GM18502 (cell line): ENCODE measurements at regions not wholly inside any gene's neighbourhood (a gene's known extent, or its start where the extent isn't known, plus 50 kb on each side); places are given as distances from the start of the nearest gene placed in this dataset.
"Not testable (repeated sequence)": the region's sequence is repeated elsewhere in the genome, so short reads cannot be mapped to it uniquely, and the experiment has no call there.

ENCODE experiments used
- ATAC-seq: cut with Tn5 transposase; IDR thresholded peaks from one replicate; pipeline ENCODE4 v1.9.1; 2021; ENCODE audit warnings: mild to moderate bottlenecking; ENCODE audit not compliant: unreplicated experiment, poor library complexity

DNA sequence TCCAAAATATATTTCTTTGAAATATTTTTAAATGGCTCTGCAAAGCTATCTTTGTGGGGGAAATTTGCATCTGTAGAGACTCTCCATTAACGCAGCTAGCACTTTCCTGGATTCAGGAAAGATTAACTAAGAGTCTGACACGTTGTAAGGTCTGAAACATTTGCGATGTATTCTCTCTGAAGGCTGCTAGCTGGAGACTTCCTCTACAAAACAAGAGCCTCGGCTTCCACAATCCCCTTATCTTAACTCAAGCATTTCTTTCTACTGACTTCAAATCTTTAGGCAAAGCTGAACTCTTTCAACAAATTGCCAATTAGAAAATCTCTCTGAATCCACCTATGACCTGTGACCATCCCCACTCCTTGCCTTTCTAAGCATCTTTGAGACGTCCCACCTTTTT lies 250.5 kb downstream of the KLF13 start:
- ATAC-seq = no peak

DNA sequence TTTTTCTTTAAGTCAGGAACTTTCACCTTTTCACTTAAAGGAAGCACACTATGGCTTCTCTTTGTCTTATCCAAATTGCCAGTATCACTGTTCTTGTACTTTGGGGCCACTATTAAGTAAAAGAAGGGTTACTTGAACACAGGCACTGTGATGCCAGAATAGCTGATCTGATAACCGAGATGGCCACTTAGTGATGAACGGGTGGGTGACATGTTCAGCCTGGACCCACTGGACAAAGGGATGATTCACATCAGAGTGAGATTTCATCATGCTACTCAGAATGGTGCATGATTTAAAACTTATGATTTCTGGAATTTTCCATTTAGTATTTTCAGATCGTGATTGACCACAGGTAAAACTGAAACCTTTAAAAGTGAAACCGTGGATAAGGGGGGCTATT lies 252.6 kb downstream of the KLF13 start:
- no peak for ATAC-seq

DNA sequence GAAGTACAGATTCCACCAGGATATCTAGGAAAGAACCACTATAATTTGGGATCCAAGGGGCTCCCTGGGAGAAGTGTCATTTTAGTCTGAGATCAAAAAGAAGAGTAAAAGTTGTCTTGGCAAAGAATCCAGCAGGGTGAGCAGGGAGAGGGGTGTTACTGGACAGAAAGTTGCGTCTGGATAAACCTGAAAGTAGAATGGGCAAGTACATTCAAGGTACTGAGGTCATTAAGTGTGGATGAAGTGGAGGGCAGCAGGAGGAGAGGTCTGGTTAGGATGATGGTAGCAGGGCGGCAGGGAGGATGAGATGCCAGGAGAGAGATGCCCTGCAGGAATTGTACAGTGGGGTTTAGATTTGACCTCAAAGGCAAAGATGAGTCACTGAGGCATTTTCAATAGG lies 253.3 kb downstream of the KLF13 start:
- ATAC-seq = no peak

DNA sequence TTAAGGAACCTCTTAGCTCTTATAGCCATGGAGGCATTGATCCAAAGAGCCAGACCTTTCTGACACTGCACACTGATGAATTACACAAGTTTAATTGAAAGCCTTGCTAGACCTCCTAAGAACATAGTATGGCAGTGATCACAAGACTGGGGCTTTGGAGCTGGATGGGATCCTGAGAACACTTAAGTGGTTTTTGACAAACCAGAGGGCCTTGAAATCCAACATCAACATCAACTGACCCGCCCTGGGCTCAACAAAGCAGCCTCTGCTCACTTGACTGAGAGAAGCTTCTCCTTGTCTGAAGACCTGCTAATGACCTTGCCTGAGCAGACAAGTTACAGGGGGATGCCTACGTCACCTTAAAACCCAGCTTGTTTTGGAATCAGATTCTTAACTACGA lies 257.6 kb downstream of the KLF13 start:
- ATAC-seq = no peak

DNA sequence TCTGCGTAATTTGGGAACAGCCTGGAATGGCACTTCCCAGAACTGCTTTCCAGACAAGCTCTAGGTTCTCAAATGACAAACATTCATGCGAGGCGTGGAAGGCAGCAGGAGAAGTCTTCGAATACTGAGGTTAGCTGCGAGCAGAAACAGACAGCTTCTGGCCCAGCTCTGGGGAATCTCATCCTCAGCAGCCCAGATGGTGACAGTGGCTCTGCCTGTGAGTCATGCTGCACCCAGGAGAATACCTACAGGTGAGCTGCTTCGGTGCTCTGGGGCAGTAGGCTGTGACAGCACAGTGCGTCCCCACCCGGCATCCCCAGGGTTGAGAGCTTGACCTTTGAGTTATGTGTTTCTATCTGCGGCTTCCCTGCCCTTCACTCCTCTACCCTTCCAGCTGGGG lies 258.6 kb downstream of the KLF13 start:
- ATAC-seq = no peak

DNA sequence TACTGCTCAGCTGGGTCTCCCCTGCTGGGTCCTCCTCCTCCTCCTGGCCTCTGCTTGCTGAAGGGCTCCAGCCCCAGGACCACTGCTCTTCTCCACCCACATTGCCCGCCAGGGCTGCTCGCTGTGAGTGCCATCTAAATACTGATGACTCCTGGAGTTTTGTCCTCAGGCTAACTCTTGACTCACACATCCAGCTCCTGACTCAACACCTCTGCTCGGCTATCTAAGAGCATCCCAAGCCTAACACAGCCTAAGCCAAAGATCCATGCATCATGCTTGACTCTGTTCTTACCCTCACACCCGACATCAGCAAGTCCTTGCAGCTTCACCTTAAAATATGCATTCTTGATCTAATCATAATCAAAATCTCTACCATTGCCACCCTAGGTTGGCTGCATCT lies 260.2 kb downstream of the KLF13 start:
- ATAC-seq = no peak

DNA sequence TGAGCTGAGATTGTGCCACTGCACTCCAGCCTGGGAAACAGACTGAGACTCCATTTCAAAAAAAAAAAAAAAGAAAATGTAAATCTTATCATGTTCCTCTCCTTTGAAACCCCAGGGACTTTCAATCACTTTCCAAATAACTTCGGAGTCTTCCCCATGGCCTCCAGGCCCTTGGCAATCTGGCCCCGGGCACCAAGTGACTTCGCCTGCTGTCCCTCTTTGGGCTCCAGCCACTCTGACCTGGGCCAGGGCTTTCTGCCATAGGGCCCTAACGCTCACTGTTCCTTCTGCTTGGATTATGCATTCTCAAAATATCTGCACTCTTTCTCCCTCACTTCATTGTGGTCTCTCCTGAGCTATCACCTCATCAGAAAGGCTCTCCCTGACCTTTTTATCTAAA lies 260.9 kb downstream of the KLF13 start:
- no peak for ATAC-seq

DNA sequence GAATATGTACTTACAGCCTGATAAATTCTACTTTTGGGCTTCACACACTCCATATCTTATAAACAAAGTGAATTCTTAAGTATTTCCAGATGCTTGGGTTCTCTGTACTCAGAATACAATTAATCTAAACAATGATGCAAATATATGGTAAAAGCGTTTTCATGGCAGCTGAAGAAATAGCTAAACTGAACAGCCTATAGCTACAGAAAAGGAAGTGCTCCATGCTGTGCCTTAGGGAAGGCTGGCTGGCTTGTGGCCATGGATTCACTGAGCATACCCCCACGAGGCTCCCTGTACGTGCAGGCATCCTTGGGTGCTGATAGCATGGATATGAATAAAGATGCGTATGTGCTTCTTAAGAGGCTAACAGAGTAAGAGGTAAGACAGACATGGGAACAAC lies 264.0 kb downstream of the KLF13 start:
- ATAC-seq = no peak

DNA sequence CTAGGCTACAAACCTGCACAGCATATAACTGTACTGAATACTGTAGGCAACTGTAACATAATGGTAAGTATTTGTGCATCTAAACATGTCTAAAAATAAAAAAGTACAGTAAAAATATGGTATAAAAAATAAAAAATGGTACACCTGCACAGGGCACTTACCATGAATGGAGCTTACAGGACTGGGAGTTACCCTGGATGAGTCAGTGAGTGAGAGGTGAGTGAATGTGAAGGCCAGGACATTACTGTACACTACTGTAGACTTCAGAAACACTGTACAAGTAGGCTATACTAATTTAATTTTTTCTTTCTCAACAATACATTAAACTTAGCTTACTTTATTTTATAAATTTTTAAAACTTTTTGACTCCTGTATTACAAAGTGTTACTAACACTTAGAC lies 265.3 kb downstream of the KLF13 start:
- ATAC-seq = no peak

DNA sequence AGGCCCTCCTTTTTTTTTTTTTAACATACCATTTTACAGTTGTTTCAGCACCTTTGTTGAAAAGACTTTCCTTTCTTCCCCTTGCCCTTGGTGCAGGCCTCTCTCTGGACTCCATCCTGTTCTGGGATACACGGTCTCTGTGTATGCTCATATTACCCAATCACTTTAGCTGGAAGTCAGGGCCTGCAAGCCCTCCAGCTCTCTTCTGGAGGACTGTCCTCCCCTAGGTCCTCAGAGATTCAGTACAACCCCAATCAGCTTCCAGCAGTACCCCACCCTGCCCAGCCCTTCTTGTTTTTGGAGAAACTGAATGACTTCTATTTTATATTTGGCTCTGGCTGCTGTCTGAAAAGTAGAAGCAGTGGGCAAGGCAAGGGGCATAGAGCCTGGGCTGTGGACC lies 270.8 kb downstream of the KLF13 start:
- ATAC-seq = no peak

DNA sequence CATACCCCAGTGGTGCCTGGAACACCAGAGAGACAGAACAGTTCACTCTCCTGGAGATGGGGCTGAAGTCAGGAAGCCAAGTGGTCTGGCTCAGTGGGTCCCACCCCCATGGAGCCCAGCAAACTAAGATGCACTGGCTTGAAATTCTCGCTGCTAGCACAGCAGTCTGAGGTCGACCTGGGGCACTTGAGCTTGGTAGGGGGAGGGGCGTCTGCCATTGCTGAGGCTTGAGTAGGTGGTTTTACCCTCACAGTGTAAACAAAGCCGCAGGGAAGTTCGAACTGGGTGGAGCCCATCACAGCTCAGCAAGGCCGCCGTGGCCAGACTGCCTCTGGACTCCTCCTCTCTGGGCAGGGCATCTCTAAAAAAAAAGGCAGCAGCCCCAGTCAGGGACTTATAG lies 272.0 kb downstream of the KLF13 start:
- ATAC-seq = no peak

DNA sequence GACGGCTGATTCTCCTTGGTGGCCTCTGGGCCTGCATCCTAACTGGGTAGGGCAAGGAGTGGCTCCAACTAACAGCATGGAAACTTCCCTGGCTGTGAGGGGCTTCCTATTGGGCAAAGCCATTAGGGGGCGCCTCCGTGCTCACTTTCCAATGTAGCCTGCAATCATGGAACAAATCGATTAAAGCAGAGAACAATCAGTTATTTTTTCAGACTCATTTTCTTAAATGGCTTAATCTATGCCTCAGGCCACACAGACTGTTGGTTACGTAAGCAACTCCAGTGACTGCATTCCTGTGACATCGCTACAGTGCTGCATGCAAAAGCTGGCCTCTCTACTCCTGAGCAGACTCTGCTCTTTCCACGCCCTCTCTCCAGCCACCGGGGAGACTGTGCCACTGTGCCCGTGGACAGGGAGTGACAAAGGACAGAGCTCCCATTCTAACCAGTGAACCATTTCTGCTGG lies 278.9 kb downstream of the KLF13 start:
- no peak for ATAC-seq

DNA sequence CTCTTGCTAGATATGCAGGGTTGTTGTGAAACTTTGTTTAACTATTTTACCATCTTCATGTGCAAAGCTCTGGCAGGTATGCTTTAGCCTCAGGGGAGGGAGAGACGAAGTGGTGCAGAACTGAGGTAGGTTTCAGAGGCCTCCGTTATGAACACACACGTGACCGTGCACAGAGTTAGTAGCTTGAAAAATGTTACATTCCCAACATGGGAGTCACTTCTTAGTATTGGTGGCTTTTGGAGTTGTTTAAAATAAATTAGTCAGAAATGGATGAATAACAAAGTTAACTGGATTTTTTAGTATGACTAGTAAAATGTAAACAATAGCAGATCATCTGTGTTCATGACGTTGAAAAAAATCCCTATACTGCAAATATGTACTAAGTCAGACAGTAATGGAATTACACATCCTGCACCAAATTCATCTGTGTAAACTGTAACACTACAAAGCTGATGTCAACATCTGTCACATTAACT lies 279.6 kb downstream of the KLF13 start:
- no peak for ATAC-seq

DNA sequence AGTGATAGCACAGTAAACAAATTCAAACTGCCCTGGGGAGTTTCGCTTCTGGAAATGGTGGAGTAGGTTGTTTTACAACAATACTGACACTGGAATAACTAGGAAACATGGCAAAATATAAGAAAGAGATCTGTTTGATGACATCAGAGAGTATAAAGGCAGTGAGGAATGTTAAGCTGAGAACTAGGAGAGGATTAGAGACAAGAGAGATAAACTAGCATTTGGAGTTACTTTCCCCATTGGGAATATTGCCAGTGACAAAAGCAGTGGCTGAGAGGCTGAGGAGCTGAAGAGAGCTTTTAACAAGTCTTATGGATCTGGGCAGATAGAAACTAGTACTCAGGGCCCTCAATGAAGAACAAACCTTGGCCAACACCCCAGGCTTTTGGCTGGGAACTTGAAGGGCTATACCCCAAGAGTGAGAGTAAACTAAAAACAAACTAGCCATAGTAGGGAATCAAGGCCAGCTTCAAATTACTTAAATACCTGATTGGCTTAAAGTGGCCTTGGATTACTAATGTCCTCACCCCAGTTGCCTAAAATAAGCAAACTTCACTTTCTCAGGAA lies 280.4 kb downstream of the KLF13 start:
- ATAC-seq = no peak

DNA sequence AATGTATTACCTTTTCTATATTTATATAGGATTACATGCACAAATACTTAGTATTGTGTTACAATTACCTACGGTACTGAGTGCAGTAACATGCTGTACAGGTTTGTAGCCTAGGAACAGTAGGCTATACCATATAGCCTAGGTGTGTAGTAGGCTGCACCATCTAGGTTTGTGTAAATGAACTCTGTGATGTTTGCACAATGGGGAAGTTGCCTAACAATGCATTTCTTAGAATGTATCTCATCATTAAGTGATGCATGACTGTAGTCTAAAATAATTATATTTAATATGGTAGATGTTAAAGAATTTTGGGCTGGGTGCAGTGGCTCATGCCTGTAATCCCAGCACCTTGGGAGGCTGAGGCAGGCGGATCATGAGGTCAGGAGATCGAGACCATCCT lies 281.0 kb downstream of the KLF13 start:
- ATAC-seq = no peak

DNA sequence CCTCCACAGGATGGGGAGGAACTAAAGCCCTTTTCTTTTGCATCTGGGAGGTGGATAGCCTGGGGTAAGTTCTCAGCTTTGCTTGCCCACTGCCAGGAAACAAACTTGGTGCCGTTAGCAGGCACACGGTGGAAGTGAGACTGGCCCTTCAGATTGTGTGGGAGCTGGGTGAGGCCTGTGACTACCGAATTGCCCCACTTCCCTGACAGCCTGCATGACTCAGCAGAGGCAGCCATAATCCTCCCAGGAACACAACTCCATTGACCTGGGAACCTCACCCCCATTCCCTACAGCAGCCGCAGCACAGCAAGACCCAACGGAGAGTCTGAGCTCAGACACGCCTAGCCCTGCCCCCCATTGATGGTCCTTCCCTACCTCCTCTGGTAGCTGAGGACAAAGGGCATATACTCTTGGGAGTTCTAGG lies 282.6 kb downstream of the KLF13 start:
- no peak for ATAC-seq

DNA sequence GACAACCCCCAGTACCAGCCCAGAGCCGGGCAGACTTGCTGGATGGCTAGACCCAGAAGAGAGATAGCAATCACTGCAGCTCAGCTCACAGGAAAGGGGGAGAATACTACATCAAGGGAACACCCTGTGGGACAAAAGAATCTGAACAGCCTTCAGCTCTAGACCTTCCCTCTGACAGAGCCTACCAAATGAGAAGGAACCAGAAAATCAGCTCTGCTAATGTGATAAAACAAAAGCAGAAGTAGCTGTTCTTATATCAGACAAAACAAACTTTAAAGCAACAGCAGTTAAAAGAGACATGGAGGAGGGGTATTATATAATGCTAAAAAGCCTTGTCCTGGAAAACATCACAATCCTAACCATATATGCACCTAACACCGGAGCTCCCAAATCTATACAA lies 283.3 kb downstream of the KLF13 start:
- ATAC-seq = no peak

DNA sequence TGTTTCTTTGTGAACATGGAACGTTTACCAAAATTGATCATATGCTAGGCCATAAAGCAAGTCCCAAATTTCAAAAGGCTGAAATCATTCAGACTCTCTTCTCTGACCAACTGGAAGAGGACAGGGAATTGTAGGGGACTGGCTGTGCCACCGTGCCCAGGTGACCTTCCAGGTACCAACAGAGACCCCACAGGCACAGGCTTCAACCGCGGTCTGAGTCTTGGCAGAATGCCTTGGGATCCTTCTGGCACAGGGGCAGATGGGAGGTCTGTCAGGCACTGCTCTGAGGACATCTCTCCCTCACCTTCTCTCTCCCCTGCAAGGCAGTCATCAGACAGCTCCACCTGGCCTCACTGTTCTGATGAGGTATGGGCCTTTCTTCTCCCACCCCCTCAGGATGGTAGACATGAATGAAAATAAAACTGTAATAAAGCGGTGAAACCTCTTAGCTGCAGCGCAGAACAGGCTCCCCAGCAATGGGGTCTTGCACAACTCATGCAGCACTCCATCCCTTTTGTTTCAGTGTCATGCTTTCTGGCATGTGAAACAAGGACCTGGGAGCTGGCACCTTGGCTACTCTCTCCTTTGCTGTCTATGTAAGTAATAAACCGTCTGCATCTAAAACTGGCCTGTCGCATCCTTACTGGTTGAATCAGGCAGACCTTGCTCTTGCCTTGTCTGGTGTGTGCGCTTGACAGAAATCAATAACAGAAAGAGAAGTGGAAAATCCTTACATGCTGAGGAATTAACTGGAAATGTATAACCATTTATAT lies 289.2 kb downstream of the KLF13 start:
- ATAC-seq = no peak

DNA sequence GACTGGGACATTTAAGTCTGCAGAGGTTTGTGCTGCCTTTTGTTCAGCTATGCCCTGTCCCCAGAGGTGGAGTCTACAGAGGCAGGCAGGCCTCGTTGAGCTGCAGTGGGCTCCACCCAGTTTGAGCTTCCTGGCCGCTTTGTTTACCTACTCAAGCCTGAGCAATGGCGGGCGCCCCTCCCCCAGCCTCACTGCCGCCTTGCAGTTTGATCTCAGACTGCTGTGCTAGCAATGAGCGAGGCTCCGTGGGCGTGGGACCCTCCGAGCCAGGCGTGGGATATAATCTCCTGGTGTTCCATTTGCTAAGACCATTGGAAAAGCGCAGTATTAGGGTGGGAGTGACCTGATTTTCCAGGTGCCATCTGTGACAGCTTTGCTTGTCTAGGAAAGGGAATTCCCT lies 296.7 kb downstream of the KLF13 start:
- not testable (repeated sequence) for ATAC-seq

DNA sequence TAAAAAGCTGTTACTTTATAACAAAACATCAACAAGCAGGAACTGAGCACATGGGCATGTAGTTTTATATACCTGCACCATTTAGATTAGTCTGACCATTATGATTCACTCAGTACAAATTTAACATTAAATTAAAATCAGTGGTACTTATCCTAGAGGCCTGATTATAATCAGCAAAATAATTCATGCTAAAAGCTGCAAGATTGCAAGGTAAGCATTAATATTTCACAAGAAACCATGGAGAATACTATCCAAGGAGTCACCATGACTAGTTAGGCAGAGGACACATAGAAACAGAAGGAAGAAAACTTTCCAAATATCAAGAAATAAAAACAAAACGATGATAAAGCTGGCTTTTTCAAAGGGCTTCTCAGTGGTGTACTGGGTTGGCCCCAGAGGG lies 297.5 kb downstream of the KLF13 start:
- ATAC-seq = not testable (repeated sequence)

DNA sequence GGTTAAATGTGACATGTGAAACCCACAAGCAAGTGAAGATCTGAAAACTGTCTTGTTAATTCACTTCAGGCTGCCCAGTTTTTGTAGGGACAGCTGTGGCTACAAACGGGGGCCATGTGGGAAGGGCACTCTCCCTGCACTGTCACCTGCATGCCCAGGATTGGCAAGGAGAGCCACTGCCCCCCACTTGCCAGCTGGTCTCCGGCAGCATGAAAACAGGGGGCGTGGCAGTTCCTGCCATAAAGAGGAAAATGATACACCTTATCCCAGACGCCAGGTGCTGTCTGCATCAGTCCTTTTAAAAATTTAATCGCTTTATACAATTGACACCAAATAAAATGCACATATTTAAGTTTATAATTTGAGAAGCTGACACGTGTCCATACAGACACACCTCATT lies 309.1 kb downstream of the KLF13 start:
- ATAC-seq = not testable (repeated sequence)

DNA sequence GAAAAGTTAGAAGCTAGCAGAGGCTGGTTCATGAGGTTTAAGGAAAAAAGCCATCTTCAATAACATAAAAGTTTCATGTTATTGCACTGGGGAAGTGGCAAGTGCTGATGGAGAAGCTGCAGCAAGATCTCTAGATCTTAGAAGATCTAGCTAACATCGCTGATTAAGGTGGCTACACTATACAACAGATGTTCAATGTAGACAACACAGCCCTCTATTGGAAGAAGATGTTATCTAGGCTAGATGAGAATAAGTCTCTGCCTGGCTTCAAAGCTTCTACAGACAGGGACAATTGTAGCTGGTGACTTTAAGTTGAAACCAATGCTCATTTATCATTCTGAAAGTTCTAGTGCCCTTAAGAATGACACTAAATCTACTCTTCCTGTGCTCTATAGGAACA lies 310.3 kb downstream of the KLF13 start:
- ATAC-seq = not testable (repeated sequence)
